NCI-H2196 treated with DMSO at 0.1 percent for 48 hours (cell line): ENCODE measurements at regions not wholly inside any gene's neighbourhood (a gene's known extent, or its start where the extent isn't known, plus 50 kb on each side); places are given as distances from the start of the nearest gene placed in this dataset.

Experiments used
- DNase-seq: peaks from one replicate; lab custom pipeline; 2025; ENCODE audit not compliant: unreplicated experiment; lab: John Stamatoyannopoulos, UW

GRCh38 chr14:97887690-97888089 lies 1090.5 kb downstream of the VRK1 start:
- no peak for DNase-seq

GRCh38 chr14:97888331-97888730 lies 1091.1 kb downstream of the VRK1 start:
- no peak for DNase-seq

- no peak for DNase-seq
These were observed 1094.3 kb downstream of the VRK1 start for GRCh38 chr14:97891515-97891914.

GRCh38 chr14:97894552-97894951 lies 1097.4 kb downstream of the VRK1 start:
- no peak for DNase-seq

GRCh38 chr14:97900196-97900854 lies 1103.1 kb downstream of the VRK1 start:
- DNase-seq, result no peak

- DNase-seq, result no peak
These were observed 1105.4 kb downstream of the VRK1 start for GRCh38 chr14:97902630-97903029.

GRCh38 chr14:97903821-97904220 lies 1106.6 kb downstream of the VRK1 start:
- no peak for DNase-seq

GRCh38 chr14:97912217-97912616 lies 1115.0 kb downstream of the VRK1 start:
- no peak for DNase-seq

- DNase-seq, result no peak
These were observed 1118.9 kb downstream of the VRK1 start for GRCh38 chr14:97916100-97916499.

GRCh38 chr14:97916669-97917568 lies 1119.7 kb downstream of the VRK1 start:
- no peak for DNase-seq

GRCh38 chr14:97920201-97920600 lies 1123.0 kb downstream of the VRK1 start:
- DNase-seq, result no peak

GRCh38 chr14:97921296-97921695 lies 1124.1 kb downstream of the VRK1 start:
- DNase-seq, result no peak

GRCh38 chr14:97924922-97925613 lies 1127.9 kb downstream of the VRK1 start:
- DNase-seq, result no peak

- DNase-seq, result no peak
These were observed 1133.0 kb downstream of the VRK1 start for GRCh38 chr14:97930166-97930565.

- DNase-seq, result no peak
These were observed 1134.1 kb downstream of the VRK1 start for GRCh38 chr14:97931273-97931672.

GRCh38 chr14:97942921-97943320 lies 1145.7 kb downstream of the VRK1 start:
- no peak for DNase-seq

- DNase-seq, result no peak
These were observed 1146.4 kb downstream of the VRK1 start for GRCh38 chr14:97943619-97944018.

GRCh38 chr14:97944380-97944779 lies 1147.2 kb downstream of the VRK1 start:
- no peak for DNase-seq

- no peak for DNase-seq
These were observed 1148.4 kb downstream of the VRK1 start for GRCh38 chr14:97945631-97946030.

GRCh38 chr14:97946240-97946639 lies 1149.1 kb downstream of the VRK1 start:
- DNase-seq, result no peak

GRCh38 chr14:97946641-97947040 lies 1149.5 kb downstream of the VRK1 start:
- no peak for DNase-seq

GRCh38 chr14:97948841-97949240 lies 1151.7 kb downstream of the VRK1 start:
- DNase-seq, result no peak
